GM23338 (cell line): ENCODE measurements at regions not wholly inside any gene's neighbourhood (a gene's known extent, or its start where the extent isn't known, plus 50 kb on each side); places are given as distances from the start of the nearest gene placed in this dataset.

Experiments used
- ATAC-seq: fragments of 200-7000 bp; cut with Tn5 transposase; 3 replicates; pipeline ENCODE4 v1.9.1; 2020
- DNase-seq: peaks from one replicate; pipeline ENCODE4 v3.0.0-alpha.2; 2015; ENCODE audit warnings: low spot score
- H2AFZ ChIP-seq: fragments of 200-600 bp; sonication (generic); 2 replicates; pipeline ENCODE4 v1.8.0; 2016; ENCODE audit warnings: antibody characterized with exemption, mild to moderate bottlenecking, moderate library complexity
- H3F3A ChIP-seq: fragments of 200-600 bp; sonication (generic); replicated peaks from 2 replicates; pipeline ENCODE4 v1.8.0; 2017; ENCODE audit warnings: antibody characterized with exemption, mixed run types, low read depth
- H3K27ac ChIP-seq: fragments of 200-600 bp; sonication (generic); 2 replicates; pipeline ENCODE4 v1.6.1; 2016; ENCODE audit warnings: low read depth
- H3K27me3 ChIP-seq: fragments of 200-600 bp; sonication (generic); 2 replicates; pipeline ENCODE4 v1.8.0; 2016; ENCODE audit warnings: mild to moderate bottlenecking, mixed run types, moderate library complexity; ENCODE audit not compliant: insufficient read depth
- H3K36me3 ChIP-seq: fragments of 200-600 bp; sonication (generic); 2 replicates; pipeline ENCODE4 v1.8.0; 2016; ENCODE audit warnings: mild to moderate bottlenecking; ENCODE audit not compliant: insufficient read depth
- H3K4me1 ChIP-seq: fragments of 200-600 bp; sonication (generic); 2 replicates; pipeline ENCODE4 v1.8.0; 2016; ENCODE audit warnings: mild to moderate bottlenecking, moderate library complexity; ENCODE audit not compliant: insufficient read depth
- H3K4me2 ChIP-seq: fragments of 200-600 bp; sonication (generic); 2 replicates; pipeline ENCODE4 v1.7.1; 2017; ENCODE audit warnings: mixed run types
- H3K4me3 ChIP-seq: fragments of 200-600 bp; sonication (generic); 2 replicates; pipeline ENCODE4 v1.6.1; 2016; ENCODE audit warnings: mixed run types
- H3K79me2 ChIP-seq: fragments of 200-600 bp; sonication (generic); replicated peaks from 2 replicates; pipeline ENCODE4 v1.8.0; 2017; ENCODE audit warnings: mild to moderate bottlenecking; ENCODE audit not compliant: insufficient read depth
- H3K9me2 ChIP-seq: fragments of 200-600 bp; sonication (generic); 2 replicates; pipeline ENCODE4 v1.8.0; 2017; ENCODE audit not compliant: insufficient read depth
- H4K20me1 ChIP-seq: fragments of 200-600 bp; sonication (generic); replicated peaks from 2 replicates; pipeline ENCODE4 v1.8.0; 2017; ENCODE audit warnings: mild to moderate bottlenecking; ENCODE audit not compliant: insufficient read depth
- H3K27ac Mint-ChIP-seq: 2 replicates; pipeline ENCODE4 v1.8.0; 2020; ENCODE audit warnings: inconsistent platforms, mild to moderate bottlenecking, moderate library complexity, mixed read lengths
- H3K27me3 Mint-ChIP-seq: 3 replicates; pipeline ENCODE4 v1.8.0; 2022; ENCODE audit warnings: low read depth, mild to moderate bottlenecking, moderate library complexity, mixed read lengths, inconsistent platforms; ENCODE audit not compliant: insufficient read depth, poor library complexity
- H3K36me3 Mint-ChIP-seq: 3 replicates; pipeline ENCODE4 v1.8.0; 2021; ENCODE audit warnings: low read depth, mild to moderate bottlenecking, inconsistent platforms, moderate library complexity, mixed read lengths
- H3K4me1 Mint-ChIP-seq: 3 replicates; pipeline ENCODE4 v1.8.0; 2020; ENCODE audit warnings: mild to moderate bottlenecking, inconsistent platforms, mixed read lengths
- H3K4me3 Mint-ChIP-seq: 3 replicates; pipeline ENCODE4 v1.8.0; 2021; ENCODE audit warnings: moderate library complexity, mild to moderate bottlenecking, inconsistent platforms, mixed read lengths
- H3K9me3 Mint-ChIP-seq: 3 replicates; pipeline ENCODE4 v1.8.0; 2020; ENCODE audit warnings: moderate library complexity, mild to moderate bottlenecking, inconsistent platforms, mixed read lengths
- EZH2 ChIP-seq: fragments of 200-600 bp; sonication (generic); IDR thresholded peaks from one replicate; pipeline ENCODE4 v1.8.0; 2017; ENCODE audit warnings: antibody characterized with exemption, mild to moderate bottlenecking, low read depth; ENCODE audit not compliant: unreplicated experiment
- EZH2phosphoT487 ChIP-seq: fragments of 200-600 bp; sonication (generic); IDR thresholded peaks from one replicate; pipeline ENCODE4 v1.8.1; 2018; ENCODE audit warnings: antibody characterized with exemption; ENCODE audit not compliant: unreplicated experiment
- JUNB ChIP-seq: IDR thresholded peaks from one replicate; pipeline ENCODE4 v1.6.1; 2016; ENCODE audit warnings: antibody characterized with exemption; ENCODE audit not compliant: unreplicated experiment
- POLR2AphosphoS5 ChIP-seq: IDR thresholded peaks from 2 replicates; pipeline ENCODE4 v1.6.1; 2016; ENCODE audit warnings: antibody characterized with exemption, low read depth
- ZNF331 ChIP-seq: fragments of 250-450 bp; sonication (Bioruptor Pico); IDR thresholded peaks from 2 replicates; pipeline ENCODE4 v1.5.0; 2020; ENCODE audit warnings: low read depth, mild to moderate bottlenecking, moderate library complexity
- ZNF462 ChIP-seq: fragments of 250-450 bp; sonication (Bioruptor Pico); IDR thresholded peaks from 2 replicates; pipeline ENCODE4 v1.5.0; 2020; ENCODE audit warnings: mild to moderate bottlenecking, moderate library complexity
- TF ChIP-seq, protein P1 (sequence below): IDR thresholded peaks from one replicate; pipeline ENCODE4 v1.6.1; 2018; ENCODE audit warnings: antibody characterized with exemption; ENCODE audit not compliant: unreplicated experiment
- TF ChIP-seq, protein P2 (sequence below), 2 experiments: fragments of 200-600 bp in 1 of 2; sonication (generic) in 1 of 2; conservative IDR thresholded peaks; 2 replicates each; pipeline versions ENCODE4 v1.5.1 to v1.6.1; 2016 to 2017; ENCODE audit warnings: antibody characterized with exemption in 2 of 2, low read depth in 2 of 2, mild to moderate bottlenecking in 2 of 2, moderate library complexity in 1 of 2

DNA sequence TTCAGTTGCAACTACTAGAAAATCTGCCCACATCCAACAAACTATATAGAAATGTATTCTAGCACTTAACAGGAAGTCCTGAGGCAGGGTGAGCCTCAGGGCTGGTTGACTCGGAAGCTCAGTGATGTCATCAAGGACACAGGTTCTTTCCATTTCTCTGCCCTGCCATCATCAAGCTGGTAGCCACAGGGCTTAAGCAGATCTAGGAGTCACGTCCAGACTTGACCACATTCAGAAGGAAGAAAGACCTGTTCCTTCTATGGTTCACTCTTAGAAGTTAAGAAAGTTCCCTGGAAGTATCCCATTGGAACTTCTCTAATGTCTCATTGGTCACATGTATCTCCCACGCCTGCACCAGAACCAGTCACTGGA is 438.1 kb downstream of the PRDM2 start:
- H3K4me1 Mint-ChIP-seq = peaks cover 27% of the 10 kb centered on the region
- TF ChIP-seq EZH2 (no peak), POLR2AphosphoS5 (no peak)

DNA sequence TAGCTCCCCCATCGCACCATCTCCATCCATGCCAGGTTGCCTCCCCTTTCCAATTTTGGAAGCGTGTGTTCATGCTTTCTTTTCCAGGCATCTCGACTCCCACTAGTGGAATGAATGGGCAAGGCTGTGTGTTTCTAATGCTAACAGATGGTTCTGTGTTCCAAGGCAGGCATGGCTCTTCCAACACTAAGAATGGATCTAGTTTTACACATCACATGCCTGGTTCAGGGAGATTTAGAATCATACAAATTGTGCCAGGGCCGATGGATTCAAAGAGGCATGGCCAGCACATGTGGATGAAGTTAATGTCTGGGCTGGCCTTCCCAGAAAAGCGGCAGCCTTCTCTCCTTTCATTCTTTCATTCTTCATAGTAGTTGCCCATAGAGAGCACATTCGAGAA is 438.7 kb downstream of the PRDM2 start:
- Histone ChIP-seq H3K4me2 (no peak overlapping the region), H3K27ac (no peak overlapping the region), H3K4me1 (peaks cover 21% of the 10 kb centered on the region), H2AFZ (no peak overlapping the region), H3K27me3 (no peaks in the 10 kb centered on the region), H3F3A (no peaks in the 10 kb centered on the region), H3K9me2 (peaks cover 22% of the 10 kb centered on the region), H3K79me2 (no peaks in the 10 kb centered on the region), H3K36me3 (no peaks in the 10 kb centered on the region), H3K4me3 (no peak overlapping the region), H4K20me1 (no peaks in the 10 kb centered on the region)
- Mint-ChIP-seq H3K36me3 (no peaks in the 10 kb centered on the region), H3K9me3 (no peaks in the 10 kb centered on the region), H3K4me3 (no peak overlapping the region), H3K27ac (no peak overlapping the region), H3K4me1 (peaks cover 27% of the 10 kb centered on the region), H3K27me3 (peaks cover 10% of the 10 kb centered on the region)
- ATAC-seq (no peak), DNase-seq (no peak)
- TF ChIP-seq ZNF331 (CRISPR knock-in tag) = no peak
- TF ChIP-seq EZH2phosphoT487 = no peak
- TF ChIP-seq EZH2 = no peak
- TF ChIP-seq ZNF462 = no peak
- TF ChIP-seq, protein P1, sequence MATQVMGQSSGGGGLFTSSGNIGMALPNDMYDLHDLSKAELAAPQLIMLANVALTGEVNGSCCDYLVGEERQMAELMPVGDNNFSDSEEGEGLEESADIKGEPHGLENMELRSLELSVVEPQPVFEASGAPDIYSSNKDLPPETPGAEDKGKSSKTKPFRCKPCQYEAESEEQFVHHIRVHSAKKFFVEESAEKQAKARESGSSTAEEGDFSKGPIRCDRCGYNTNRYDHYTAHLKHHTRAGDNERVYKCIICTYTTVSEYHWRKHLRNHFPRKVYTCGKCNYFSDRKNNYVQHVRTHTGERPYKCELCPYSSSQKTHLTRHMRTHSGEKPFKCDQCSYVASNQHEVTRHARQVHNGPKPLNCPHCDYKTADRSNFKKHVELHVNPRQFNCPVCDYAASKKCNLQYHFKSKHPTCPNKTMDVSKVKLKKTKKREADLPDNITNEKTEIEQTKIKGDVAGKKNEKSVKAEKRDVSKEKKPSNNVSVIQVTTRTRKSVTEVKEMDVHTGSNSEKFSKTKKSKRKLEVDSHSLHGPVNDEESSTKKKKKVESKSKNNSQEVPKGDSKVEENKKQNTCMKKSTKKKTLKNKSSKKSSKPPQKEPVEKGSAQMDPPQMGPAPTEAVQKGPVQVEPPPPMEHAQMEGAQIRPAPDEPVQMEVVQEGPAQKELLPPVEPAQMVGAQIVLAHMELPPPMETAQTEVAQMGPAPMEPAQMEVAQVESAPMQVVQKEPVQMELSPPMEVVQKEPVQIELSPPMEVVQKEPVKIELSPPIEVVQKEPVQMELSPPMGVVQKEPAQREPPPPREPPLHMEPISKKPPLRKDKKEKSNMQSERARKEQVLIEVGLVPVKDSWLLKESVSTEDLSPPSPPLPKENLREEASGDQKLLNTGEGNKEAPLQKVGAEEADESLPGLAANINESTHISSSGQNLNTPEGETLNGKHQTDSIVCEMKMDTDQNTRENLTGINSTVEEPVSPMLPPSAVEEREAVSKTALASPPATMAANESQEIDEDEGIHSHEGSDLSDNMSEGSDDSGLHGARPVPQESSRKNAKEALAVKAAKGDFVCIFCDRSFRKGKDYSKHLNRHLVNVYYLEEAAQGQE = no peak
- no peak for TF ChIP-seq JUNB
- TF ChIP-seq, protein P2, sequence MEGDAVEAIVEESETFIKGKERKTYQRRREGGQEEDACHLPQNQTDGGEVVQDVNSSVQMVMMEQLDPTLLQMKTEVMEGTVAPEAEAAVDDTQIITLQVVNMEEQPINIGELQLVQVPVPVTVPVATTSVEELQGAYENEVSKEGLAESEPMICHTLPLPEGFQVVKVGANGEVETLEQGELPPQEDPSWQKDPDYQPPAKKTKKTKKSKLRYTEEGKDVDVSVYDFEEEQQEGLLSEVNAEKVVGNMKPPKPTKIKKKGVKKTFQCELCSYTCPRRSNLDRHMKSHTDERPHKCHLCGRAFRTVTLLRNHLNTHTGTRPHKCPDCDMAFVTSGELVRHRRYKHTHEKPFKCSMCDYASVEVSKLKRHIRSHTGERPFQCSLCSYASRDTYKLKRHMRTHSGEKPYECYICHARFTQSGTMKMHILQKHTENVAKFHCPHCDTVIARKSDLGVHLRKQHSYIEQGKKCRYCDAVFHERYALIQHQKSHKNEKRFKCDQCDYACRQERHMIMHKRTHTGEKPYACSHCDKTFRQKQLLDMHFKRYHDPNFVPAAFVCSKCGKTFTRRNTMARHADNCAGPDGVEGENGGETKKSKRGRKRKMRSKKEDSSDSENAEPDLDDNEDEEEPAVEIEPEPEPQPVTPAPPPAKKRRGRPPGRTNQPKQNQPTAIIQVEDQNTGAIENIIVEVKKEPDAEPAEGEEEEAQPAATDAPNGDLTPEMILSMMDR (conservative IDR thresholded peaks at IDR 0.05; ENCODE audit: low read depth in 2 of 2) = 0 out of 4 replicates have a peak, but pooled peaks of 1 of the 2 experiments have one; percentile 0

More for the DNA sequence above, 438.1 kb downstream of the PRDM2 start:
- peaks cover 10% of the 10 kb centered on the region for H3K27me3 Mint-ChIP-seq
- H2AFZ ChIP-seq = no peak overlapping the region
- H3F3A ChIP-seq = no peaks in the 10 kb centered on the region
- DNase-seq (no peak), ATAC-seq (no peak)
- no peaks in the 10 kb centered on the region for H3K36me3 Mint-ChIP-seq
- H3K27me3 ChIP-seq = no peaks in the 10 kb centered on the region
- peaks cover 24% of the 10 kb centered on the region for H3K9me2 ChIP-seq
- H3K4me3 ChIP-seq = no peak overlapping the region
- no peak overlapping the region for H3K27ac Mint-ChIP-seq
- no peaks in the 10 kb centered on the region for H3K79me2 ChIP-seq
- peaks cover 21% of the 10 kb centered on the region for H3K4me1 ChIP-seq
- no peaks in the 10 kb centered on the region for H4K20me1 ChIP-seq
- no peak overlapping the region for H3K27ac ChIP-seq
- no peak overlapping the region for H3K4me2 ChIP-seq
- no peaks in the 10 kb centered on the region for H3K36me3 ChIP-seq
- H3K9me3 Mint-ChIP-seq = no peaks in the 10 kb centered on the region
- H3K4me3 Mint-ChIP-seq = no peak overlapping the region
